ENCODE measurements at regions not wholly inside any gene's neighbourhood (a gene's known extent, or its start where the extent isn't known, plus 50 kb on each side); places are given as distances from the start of the nearest gene placed in this dataset.

DNA sequence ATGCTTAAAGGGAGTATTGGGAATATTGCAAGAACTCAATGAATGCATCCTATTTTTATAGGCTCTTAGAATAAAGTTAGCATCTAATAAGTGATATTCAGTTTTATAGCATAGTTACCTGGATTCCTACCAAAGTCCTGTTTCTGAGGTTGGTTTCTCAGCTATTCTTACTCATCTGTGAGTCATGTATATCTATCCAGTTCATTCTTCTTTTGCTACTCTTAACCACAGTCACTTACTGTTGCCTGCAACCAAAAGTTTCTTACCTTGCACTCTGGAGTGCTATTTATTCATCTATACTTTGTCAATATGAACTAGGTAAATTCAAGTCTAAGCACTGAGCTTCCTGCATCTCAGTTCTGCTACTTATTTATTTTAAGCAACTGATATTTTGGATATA, 322.5 kb downstream of the HS3ST1 start:
- TF ChIP-seq, protein P1, sequence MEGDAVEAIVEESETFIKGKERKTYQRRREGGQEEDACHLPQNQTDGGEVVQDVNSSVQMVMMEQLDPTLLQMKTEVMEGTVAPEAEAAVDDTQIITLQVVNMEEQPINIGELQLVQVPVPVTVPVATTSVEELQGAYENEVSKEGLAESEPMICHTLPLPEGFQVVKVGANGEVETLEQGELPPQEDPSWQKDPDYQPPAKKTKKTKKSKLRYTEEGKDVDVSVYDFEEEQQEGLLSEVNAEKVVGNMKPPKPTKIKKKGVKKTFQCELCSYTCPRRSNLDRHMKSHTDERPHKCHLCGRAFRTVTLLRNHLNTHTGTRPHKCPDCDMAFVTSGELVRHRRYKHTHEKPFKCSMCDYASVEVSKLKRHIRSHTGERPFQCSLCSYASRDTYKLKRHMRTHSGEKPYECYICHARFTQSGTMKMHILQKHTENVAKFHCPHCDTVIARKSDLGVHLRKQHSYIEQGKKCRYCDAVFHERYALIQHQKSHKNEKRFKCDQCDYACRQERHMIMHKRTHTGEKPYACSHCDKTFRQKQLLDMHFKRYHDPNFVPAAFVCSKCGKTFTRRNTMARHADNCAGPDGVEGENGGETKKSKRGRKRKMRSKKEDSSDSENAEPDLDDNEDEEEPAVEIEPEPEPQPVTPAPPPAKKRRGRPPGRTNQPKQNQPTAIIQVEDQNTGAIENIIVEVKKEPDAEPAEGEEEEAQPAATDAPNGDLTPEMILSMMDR (IDR thresholded peaks at IDR 0.05), result no peak
- no peak for TF ChIP-seq POLR2A (IDR thresholded peaks at IDR 0.05)
